NT2/D1 (cell line): ENCODE measurements at regions not wholly inside any gene's neighbourhood (a gene's known extent, or its start where the extent isn't known, plus 50 kb on each side); places are given as distances from the start of the nearest gene placed in this dataset.

Source experiments
- DNase-seq: peaks from one replicate; pipeline ENCODE4 v3.0.0-alpha.2; 2011; ENCODE audit warnings: low read depth, low spot score
- H3K27me3 ChIP-seq: 2 replicates; pipeline ENCODE4 v1.6.0; 2011; ENCODE audit warnings: mild to moderate bottlenecking; ENCODE audit not compliant: insufficient read length, insufficient read depth
- H3K36me3 ChIP-seq: 2 replicates; pipeline ENCODE4 v1.6.1; 2011; ENCODE audit warnings: mild to moderate bottlenecking, low read length, mixed read lengths; ENCODE audit not compliant: insufficient read depth, insufficient read length
- H3K4me1 ChIP-seq: 2 replicates; pipeline ENCODE4 v1.5.1; 2011; ENCODE audit not compliant: insufficient read depth, insufficient read length
- H3K4me3 ChIP-seq: 2 replicates; pipeline ENCODE4 v1.5.1; 2011; ENCODE audit warnings: low read depth; ENCODE audit not compliant: insufficient read length
- H3K9ac ChIP-seq: 2 replicates; pipeline ENCODE4 v1.6.0; 2011; ENCODE audit warnings: low read depth; ENCODE audit not compliant: insufficient read length
- H3K9me3 ChIP-seq: 2 replicates; pipeline ENCODE4 v1.5.1; 2011; ENCODE audit warnings: mild to moderate bottlenecking, low read length; ENCODE audit not compliant: insufficient read depth
- SUZ12 ChIP-seq: IDR thresholded peaks from 2 replicates; pipeline ENCODE4 v1.6.1; 2011; ENCODE audit not compliant: insufficient read length, insufficient read depth; ENCODE audit errors: extremely low read depth
- YY1 ChIP-seq: IDR thresholded peaks from 2 replicates; pipeline ENCODE4 v1.6.1; 2011; ENCODE audit not compliant: insufficient read length, insufficient read depth
- ZNF274 ChIP-seq: IDR thresholded peaks from 2 replicates; pipeline ENCODE4 v1.6.1; 2011; ENCODE audit warnings: mild to moderate bottlenecking, low read depth, low read length

- no peak overlapping the region for H3K9ac ChIP-seq
- H3K4me1 ChIP-seq = no peaks in the 10 kb centered on the region
- H3K36me3 ChIP-seq = no peaks in the 10 kb centered on the region
- TF ChIP-seq SUZ12 (no peak), YY1 (no peak), ZNF274 (no peak)
- H3K27me3 ChIP-seq = no peaks in the 10 kb centered on the region
- 0 out of 2 replicates have a peak, but pooled peaks cover 7% of the 10 kb centered on the region for H3K9me3 ChIP-seq
- H3K4me3 ChIP-seq = no peak overlapping the region
- DNase-seq = no peak
Measured at GRCh38 chr20:10877342-10877741, 203.5 kb upstream of the JAG1 start.

- DNase-seq = no peak
- Histone ChIP-seq H3K36me3 (no peaks in the 10 kb centered on the region), H3K27me3 (no peaks in the 10 kb centered on the region), H3K9me3 (no peaks in the 10 kb centered on the region), H3K4me3 (no peak overlapping the region), H3K4me1 (no peaks in the 10 kb centered on the region), H3K9ac (no peak overlapping the region)
- TF ChIP-seq ZNF274 = no peak
Measured at GRCh38 chr20:10883166-10883565, 209.4 kb upstream of the JAG1 start.

- H3K4me1 ChIP-seq = no peaks in the 10 kb centered on the region
- no peaks in the 10 kb centered on the region for H3K9me3 ChIP-seq
- no peak for TF ChIP-seq YY1
- TF ChIP-seq SUZ12 = no peak
- no peak for TF ChIP-seq ZNF274
- no peak for DNase-seq
- no peak overlapping the region for H3K9ac ChIP-seq
- H3K27me3 ChIP-seq = no peaks in the 10 kb centered on the region
- H3K4me3 ChIP-seq = no peak overlapping the region
- H3K36me3 ChIP-seq = no peaks in the 10 kb centered on the region
Measured at GRCh38 chr20:10893321-10893720, 219.5 kb upstream of the JAG1 start.

GRCh38 chr20:10897336-10897735, 223.5 kb upstream of the JAG1 start:
- no peak for TF ChIP-seq YY1
- TF ChIP-seq SUZ12 = no peak
- TF ChIP-seq ZNF274 = no peak
- Histone ChIP-seq H3K27me3 (no peaks in the 10 kb centered on the region), H3K9ac (no peak overlapping the region), H3K36me3 (no peaks in the 10 kb centered on the region), H3K9me3 (no peaks in the 10 kb centered on the region), H3K4me3 (no peak overlapping the region), H3K4me1 (no peaks in the 10 kb centered on the region)
- DNase-seq = no peak

GRCh38 chr20:10898552-10898951, 224.8 kb upstream of the JAG1 start:
- Histone ChIP-seq H3K9me3 (no peaks in the 10 kb centered on the region), H3K4me1 (no peaks in the 10 kb centered on the region), H3K9ac (no peak overlapping the region), H3K4me3 (no peak overlapping the region), H3K36me3 (no peaks in the 10 kb centered on the region), H3K27me3 (no peaks in the 10 kb centered on the region)
- no peak for DNase-seq
- TF ChIP-seq ZNF274 (no peak), YY1 (no peak)

- Histone ChIP-seq H3K9me3 (no peaks in the 10 kb centered on the region), H3K36me3 (no peaks in the 10 kb centered on the region), H3K4me1 (no peaks in the 10 kb centered on the region), H3K9ac (no peak overlapping the region), H3K4me3 (no peak overlapping the region), H3K27me3 (no peaks in the 10 kb centered on the region)
- DNase-seq = no peak
- TF ChIP-seq ZNF274 (no peak), YY1 (no peak), SUZ12 (no peak)
Measured at GRCh38 chr20:10902174-10902573, 228.4 kb upstream of the JAG1 start.

- H3K9me3 ChIP-seq = no peaks in the 10 kb centered on the region
- H3K4me3 ChIP-seq = no peak overlapping the region
- no peaks in the 10 kb centered on the region for H3K4me1 ChIP-seq
- no peak overlapping the region for H3K9ac ChIP-seq
- no peaks in the 10 kb centered on the region for H3K36me3 ChIP-seq
- DNase-seq = no peak
- H3K27me3 ChIP-seq = no peaks in the 10 kb centered on the region
- TF ChIP-seq SUZ12 = no peak
- no peak for TF ChIP-seq ZNF274
- no peak for TF ChIP-seq YY1
Measured at GRCh38 chr20:10902576-10903282, 228.9 kb upstream of the JAG1 start.

GRCh38 chr20:10906834-10907233, 233.0 kb upstream of the JAG1 start:
- H3K27me3 ChIP-seq = no peaks in the 10 kb centered on the region
- H3K4me1 ChIP-seq = no peaks in the 10 kb centered on the region
- TF ChIP-seq YY1 (no peak), SUZ12 (no peak), ZNF274 (no peak)

More at GRCh38 chr20:10906834-10907233, 233.0 kb upstream of the JAG1 start:
- no peaks in the 10 kb centered on the region for H3K36me3 ChIP-seq
- no peaks in the 10 kb centered on the region for H3K9me3 ChIP-seq
- no peak overlapping the region for H3K4me3 ChIP-seq
- H3K9ac ChIP-seq = no peak overlapping the region
- no peak for DNase-seq
